ENCODE measurements at regions not wholly inside any gene's neighbourhood (a gene's known extent, or its start where the extent isn't known, plus 50 kb on each side); places are given as distances from the start of the nearest gene placed in this dataset.

DNA sequence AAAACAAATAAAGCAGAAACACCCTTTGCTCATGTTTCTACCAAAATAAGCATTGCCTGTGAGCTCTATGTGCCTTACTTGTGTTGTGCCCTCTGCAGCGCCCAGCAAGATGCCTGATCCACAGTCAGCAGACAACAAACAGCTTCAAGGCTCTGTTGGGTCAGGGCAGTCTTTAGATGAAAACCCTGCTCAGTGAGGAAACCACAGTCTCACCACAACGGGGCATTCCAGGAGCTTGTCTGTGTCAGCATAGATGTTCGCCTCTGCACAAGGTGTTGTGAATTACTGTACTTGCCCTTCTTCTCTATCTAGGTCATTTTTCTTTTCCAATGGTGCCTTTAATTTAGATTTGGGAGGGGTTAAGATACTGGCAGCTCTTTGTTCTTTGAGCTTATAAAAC, 251.9 kb downstream of the COL4A1 start:
- Histone ChIP-seq H3K27me3 (no peaks in the 10 kb centered on the region), H3K4me3 (no peak overlapping the region), H3K27ac (no peak overlapping the region), H3K9me3 (no peaks in the 10 kb centered on the region), H3K4me1 (no peaks in the 10 kb centered on the region), H3K36me3 (no peaks in the 10 kb centered on the region)
- intact Hi-C loops (cut with DNase I; ENCODE audit: low total_unique reads): no loop called here
- 40 to 52% methylated on average over 1 to 3 of the region's 3 CpGs for WGBS, 2 donors (ENCODE audit: low coverage in 1 of 2)
- TF ChIP-seq EP300 (IDR thresholded peaks at IDR 0.05; ENCODE audit: low read depth) (no peak), POLR2A (IDR thresholded peaks at IDR 0.05) (no peak), POLR2AphosphoS5 (IDR thresholded peaks at IDR 0.05) (no peak)
- TF ChIP-seq, protein P1, sequence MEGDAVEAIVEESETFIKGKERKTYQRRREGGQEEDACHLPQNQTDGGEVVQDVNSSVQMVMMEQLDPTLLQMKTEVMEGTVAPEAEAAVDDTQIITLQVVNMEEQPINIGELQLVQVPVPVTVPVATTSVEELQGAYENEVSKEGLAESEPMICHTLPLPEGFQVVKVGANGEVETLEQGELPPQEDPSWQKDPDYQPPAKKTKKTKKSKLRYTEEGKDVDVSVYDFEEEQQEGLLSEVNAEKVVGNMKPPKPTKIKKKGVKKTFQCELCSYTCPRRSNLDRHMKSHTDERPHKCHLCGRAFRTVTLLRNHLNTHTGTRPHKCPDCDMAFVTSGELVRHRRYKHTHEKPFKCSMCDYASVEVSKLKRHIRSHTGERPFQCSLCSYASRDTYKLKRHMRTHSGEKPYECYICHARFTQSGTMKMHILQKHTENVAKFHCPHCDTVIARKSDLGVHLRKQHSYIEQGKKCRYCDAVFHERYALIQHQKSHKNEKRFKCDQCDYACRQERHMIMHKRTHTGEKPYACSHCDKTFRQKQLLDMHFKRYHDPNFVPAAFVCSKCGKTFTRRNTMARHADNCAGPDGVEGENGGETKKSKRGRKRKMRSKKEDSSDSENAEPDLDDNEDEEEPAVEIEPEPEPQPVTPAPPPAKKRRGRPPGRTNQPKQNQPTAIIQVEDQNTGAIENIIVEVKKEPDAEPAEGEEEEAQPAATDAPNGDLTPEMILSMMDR (IDR thresholded peaks at IDR 0.05): no peak
- in situ Hi-C loops (cut with MboI; ENCODE audit: low pct_ligation_motif_present in 1 of 4, low pct_unique_long_range_greater_than_20kb in 1 of 4, low sequenced_read_pairs in 3 of 4): no loop called here
- DNase-seq: no peak

DNA sequence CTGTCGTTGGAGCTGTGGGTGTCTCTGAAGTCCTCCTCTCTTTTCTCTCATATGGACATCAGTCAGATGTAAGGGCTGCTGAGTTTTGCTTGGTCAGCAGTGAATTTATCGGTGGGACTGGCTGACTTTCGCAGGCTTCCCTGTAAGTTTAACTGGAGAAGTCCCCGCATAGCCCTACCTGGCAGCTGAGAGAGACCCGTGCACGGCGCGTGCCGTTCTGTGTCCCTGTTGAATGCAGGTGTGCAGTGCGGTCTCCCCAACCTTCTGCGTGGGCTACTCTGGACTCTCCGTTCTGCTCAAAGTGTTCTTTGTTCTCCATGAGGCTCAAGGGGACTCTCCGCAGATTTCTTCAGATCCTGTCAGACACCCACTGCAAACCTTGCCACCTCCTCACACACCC, 252.9 kb downstream of the COL4A1 start:
- in situ Hi-C loops (cut with MboI; ENCODE audit: low pct_ligation_motif_present in 1 of 4, low pct_unique_long_range_greater_than_20kb in 1 of 4, low sequenced_read_pairs in 3 of 4): no loop called here
- no peaks in the 10 kb centered on the region for H3K4me1 ChIP-seq
- no peaks in the 10 kb centered on the region for H3K9me3 ChIP-seq
- intact Hi-C loops (cut with DNase I; ENCODE audit: low total_unique reads): no loop called here
- no peak overlapping the region for H3K27ac ChIP-seq
- H3K4me3 ChIP-seq: no peak overlapping the region
- no peaks in the 10 kb centered on the region for H3K36me3 ChIP-seq
- H3K27me3 ChIP-seq: no peaks in the 10 kb centered on the region
- TF ChIP-seq POLR2AphosphoS5 (IDR thresholded peaks at IDR 0.05) (no peak), POLR2A (IDR thresholded peaks at IDR 0.05) (no peak)
- DNase-seq: no peak
- 97% methylated on average over 13 of the region's 13 CpGs; no CpG with 5 or more reads in 1 of the 2 donors for WGBS, 2 donors (ENCODE audit: low coverage in 1 of 2)

DNA sequence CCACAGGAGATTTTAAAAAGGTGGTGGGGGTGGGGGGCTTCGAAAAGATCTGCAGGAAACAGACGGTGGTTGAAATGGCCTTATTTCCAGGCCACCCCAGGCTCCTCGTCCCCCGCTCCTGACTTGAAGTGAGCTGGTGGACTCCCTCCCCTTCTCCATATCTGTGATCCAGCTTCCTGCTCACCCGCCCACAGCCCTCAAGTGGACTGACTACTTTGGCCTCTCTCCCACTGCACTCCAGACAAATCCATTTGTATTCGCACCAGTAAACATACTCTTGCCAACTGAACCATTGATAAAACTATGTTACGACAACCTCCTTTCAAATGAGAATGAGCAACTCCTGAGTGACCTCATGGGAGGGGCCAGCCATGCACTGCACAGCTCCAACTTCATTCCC, 259.5 kb downstream of the COL4A1 start:
- Histone ChIP-seq H3K27ac (no peak overlapping the region), H3K4me3 (no peak overlapping the region), H3K9me3 (no peaks in the 10 kb centered on the region), H3K4me1 (no peaks in the 10 kb centered on the region), H3K36me3 (no peaks in the 10 kb centered on the region), H3K27me3 (no peaks in the 10 kb centered on the region)
- intact Hi-C loops (cut with DNase I; ENCODE audit: low total_unique reads) (no loop called here), in situ Hi-C loops (cut with MboI; ENCODE audit: low pct_ligation_motif_present in 1 of 4, low pct_unique_long_range_greater_than_20kb in 1 of 4, low sequenced_read_pairs in 3 of 4) (no loop called here)
- TF ChIP-seq EP300 (IDR thresholded peaks at IDR 0.05; ENCODE audit: low read depth): no peak
- no peak for TF ChIP-seq POLR2AphosphoS5 (IDR thresholded peaks at IDR 0.05)
- TF ChIP-seq POLR2A (IDR thresholded peaks at IDR 0.05): no peak
- TF ChIP-seq, protein P1 (IDR thresholded peaks at IDR 0.05): no peak
- no peak for DNase-seq
- WGBS, 2 donors (ENCODE audit: low coverage in 1 of 2): 23 to 44% methylated on average over 4 to 7 of the region's 7 CpGs

DNA sequence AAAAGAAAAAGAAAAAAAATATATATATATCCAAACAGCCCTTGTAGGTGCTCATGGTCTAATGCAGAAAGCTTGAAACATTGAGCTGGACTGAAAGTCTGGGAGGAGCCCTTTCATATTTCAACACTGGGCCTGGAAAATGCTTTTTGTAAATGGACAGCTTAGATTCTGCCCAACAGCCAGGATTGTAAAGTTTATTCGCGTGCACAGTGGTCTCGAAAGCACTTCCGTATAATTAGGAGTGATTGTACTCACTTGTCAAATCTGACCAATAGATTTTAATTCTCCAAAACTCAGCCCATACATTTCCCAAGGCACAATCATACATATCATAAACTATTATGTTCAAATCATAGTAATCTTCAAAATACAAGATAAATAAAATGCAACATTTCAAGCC, 260.1 kb downstream of the COL4A1 start:
- no peaks in the 10 kb centered on the region for H3K27me3 ChIP-seq
- intact Hi-C loops (cut with DNase I; ENCODE audit: low total_unique reads): no loop called here
- no peaks in the 10 kb centered on the region for H3K9me3 ChIP-seq
- H3K4me3 ChIP-seq: no peak overlapping the region
- in situ Hi-C loops (cut with MboI; ENCODE audit: low pct_ligation_motif_present in 1 of 4, low pct_unique_long_range_greater_than_20kb in 1 of 4, low sequenced_read_pairs in 3 of 4): no loop called here
- H3K36me3 ChIP-seq: no peaks in the 10 kb centered on the region
- no peaks in the 10 kb centered on the region for H3K4me1 ChIP-seq
- no peak overlapping the region for H3K27ac ChIP-seq
- no peak for TF ChIP-seq POLR2A (IDR thresholded peaks at IDR 0.05)
- TF ChIP-seq POLR2AphosphoS5 (IDR thresholded peaks at IDR 0.05): no peak
- TF ChIP-seq, protein P1 (IDR thresholded peaks at IDR 0.05): no peak
- TF ChIP-seq EP300 (IDR thresholded peaks at IDR 0.05; ENCODE audit: low read depth): no peak
- no peak for DNase-seq
- WGBS, 2 donors (ENCODE audit: low coverage in 1 of 2): 61 to 84% methylated on average over 4 of the region's 4 CpGs

DNA sequence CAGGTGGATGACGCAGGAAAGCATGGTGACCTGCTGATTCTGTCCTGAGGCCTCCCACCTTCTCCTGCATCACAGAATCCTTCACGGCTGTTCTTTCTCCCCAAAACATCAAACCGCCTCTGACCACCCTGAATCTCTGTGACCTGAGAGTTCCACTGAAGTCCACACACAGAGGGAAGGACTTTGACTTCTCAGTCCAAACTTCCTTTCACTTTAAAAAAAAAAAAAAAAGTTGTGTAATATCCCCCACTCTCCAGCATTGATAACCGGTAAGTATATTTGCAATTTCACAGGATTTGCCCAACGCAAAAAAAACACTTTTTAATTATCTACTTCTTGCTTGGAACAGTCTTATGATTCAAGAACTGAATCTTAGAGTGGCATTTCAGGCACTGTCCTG, 259.5 kb upstream of the IRS2 start:
- WGBS, 2 donors (ENCODE audit: low coverage in 1 of 2): 77 to 86% methylated on average over 5 of the region's 5 CpGs
- TF ChIP-seq POLR2AphosphoS5 (IDR thresholded peaks at IDR 0.05): no peak
- TF ChIP-seq, protein P1 (IDR thresholded peaks at IDR 0.05): no peak
- TF ChIP-seq EP300 (IDR thresholded peaks at IDR 0.05; ENCODE audit: low read depth): no peak
- no peak for TF ChIP-seq POLR2A (IDR thresholded peaks at IDR 0.05)
- H3K4me3 ChIP-seq: no peak overlapping the region
- H3K4me1 ChIP-seq: no peaks in the 10 kb centered on the region
- in situ Hi-C loops (cut with MboI; ENCODE audit: low pct_ligation_motif_present in 1 of 4, low pct_unique_long_range_greater_than_20kb in 1 of 4, low sequenced_read_pairs in 3 of 4): no loop called here
- H3K9me3 ChIP-seq: no peaks in the 10 kb centered on the region
- no peaks in the 10 kb centered on the region for H3K36me3 ChIP-seq
- H3K27me3 ChIP-seq: no peaks in the 10 kb centered on the region
- no peak overlapping the region for H3K27ac ChIP-seq
- intact Hi-C loops (cut with DNase I; ENCODE audit: low total_unique reads): no loop called here
- no peak for DNase-seq

Data from transverse colon (tissue), 4 donors.